Epithelial cell of esophagus (primary cell): ENCODE measurements at regions not wholly inside any gene's neighbourhood (a gene's known extent, or its start where the extent isn't known, plus 50 kb on each side); places are given as distances from the start of the nearest gene placed in this dataset.
"Not testable (repeated sequence)": the region's sequence is repeated elsewhere in the genome, so short reads cannot be mapped to it uniquely, and the experiment has no call there.

Source experiments
- DNase-seq: peaks from one replicate; pipeline ENCODE4 v3.0.0; 2010; ENCODE audit warnings: low read depth
- H3K4me3 ChIP-seq: 2 replicates; pipeline ENCODE4 v1.5.1; 2011; ENCODE audit warnings: mild to moderate bottlenecking, low read length, control low read depth
- CTCF ChIP-seq: IDR thresholded peaks from 2 replicates; pipeline ENCODE4 v1.5.1; 2011; ENCODE audit warnings: low read depth, mild to moderate bottlenecking, low read length, control low read depth, inconsistent platforms; ENCODE audit not compliant: insufficient read depth; ENCODE audit errors: missing control alignments

- no peak for TF ChIP-seq CTCF
- H3K4me3 ChIP-seq = no peak overlapping the region
- peak; percentile 42 for DNase-seq
Measured at GRCh38 chr5:143634689-143635088, 177.3 kb upstream of the HMHB1 start.

GRCh38 chr5:143629871-143630659 is 181.9 kb upstream of the HMHB1 start:
- no peak overlapping the region for H3K4me3 ChIP-seq
- peak; percentile 72 for DNase-seq
- TF ChIP-seq CTCF = no peak

- not testable (repeated sequence) for H3K4me3 ChIP-seq
- DNase-seq = peak; percentile 56
Measured at GRCh38 chr5:143625048-143625447, 186.9 kb upstream of the HMHB1 start.

GRCh38 chr5:143624465-143624864 is 187.5 kb upstream of the HMHB1 start:
- H3K4me3 ChIP-seq = no peak overlapping the region
- TF ChIP-seq CTCF = no peak
- DNase-seq = no peak

- DNase-seq = no peak
- no peak for TF ChIP-seq CTCF
- H3K4me3 ChIP-seq = no peak overlapping the region
Measured at GRCh38 chr5:143619040-143619439, 192.9 kb upstream of the HMHB1 start.

GRCh38 chr5:143618141-143618540 is 193.8 kb upstream of the HMHB1 start:
- H3K4me3 ChIP-seq = no peak overlapping the region
- DNase-seq = no peak
- no peak for TF ChIP-seq CTCF

GRCh38 chr5:143614831-143615230 is 197.1 kb upstream of the HMHB1 start:
- TF ChIP-seq CTCF = no peak
- no peak for DNase-seq
- H3K4me3 ChIP-seq = no peak overlapping the region

- TF ChIP-seq CTCF = no peak
- no peak for DNase-seq
- H3K4me3 ChIP-seq = no peak overlapping the region
Measured at GRCh38 chr5:143613329-143613728, 198.6 kb upstream of the HMHB1 start.
